ENCODE measurements at regions not wholly inside any gene's neighbourhood (a gene's known extent, or its start where the extent isn't known, plus 50 kb on each side); places are given as distances from the start of the nearest gene placed in this dataset.

GRCh38 chr22:49548356-49549202, 279.1 kb downstream of the BRD1 start:
- no peak for DNase-seq (ENCODE audit: low read depth)
- TF ChIP-seq, protein P1, sequence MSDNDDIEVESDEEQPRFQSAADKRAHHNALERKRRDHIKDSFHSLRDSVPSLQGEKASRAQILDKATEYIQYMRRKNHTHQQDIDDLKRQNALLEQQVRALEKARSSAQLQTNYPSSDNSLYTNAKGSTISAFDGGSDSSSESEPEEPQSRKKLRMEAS (IDR thresholded peaks at IDR 0.05; ENCODE audit: low read depth, low read length) = no peak
- TF ChIP-seq MYC (IDR thresholded peaks at IDR 0.05; ENCODE audit: low read depth, low read length) = no peak
- TF ChIP-seq POLR2A (IDR thresholded peaks at IDR 0.05; ENCODE audit: extremely low read depth, insufficient read length) = no peak
- TF ChIP-seq, protein P2, sequence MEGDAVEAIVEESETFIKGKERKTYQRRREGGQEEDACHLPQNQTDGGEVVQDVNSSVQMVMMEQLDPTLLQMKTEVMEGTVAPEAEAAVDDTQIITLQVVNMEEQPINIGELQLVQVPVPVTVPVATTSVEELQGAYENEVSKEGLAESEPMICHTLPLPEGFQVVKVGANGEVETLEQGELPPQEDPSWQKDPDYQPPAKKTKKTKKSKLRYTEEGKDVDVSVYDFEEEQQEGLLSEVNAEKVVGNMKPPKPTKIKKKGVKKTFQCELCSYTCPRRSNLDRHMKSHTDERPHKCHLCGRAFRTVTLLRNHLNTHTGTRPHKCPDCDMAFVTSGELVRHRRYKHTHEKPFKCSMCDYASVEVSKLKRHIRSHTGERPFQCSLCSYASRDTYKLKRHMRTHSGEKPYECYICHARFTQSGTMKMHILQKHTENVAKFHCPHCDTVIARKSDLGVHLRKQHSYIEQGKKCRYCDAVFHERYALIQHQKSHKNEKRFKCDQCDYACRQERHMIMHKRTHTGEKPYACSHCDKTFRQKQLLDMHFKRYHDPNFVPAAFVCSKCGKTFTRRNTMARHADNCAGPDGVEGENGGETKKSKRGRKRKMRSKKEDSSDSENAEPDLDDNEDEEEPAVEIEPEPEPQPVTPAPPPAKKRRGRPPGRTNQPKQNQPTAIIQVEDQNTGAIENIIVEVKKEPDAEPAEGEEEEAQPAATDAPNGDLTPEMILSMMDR (IDR thresholded peaks at IDR 0.05; ENCODE audit: low read depth, low read length) = peak; percentile 4
- H3K4me3 ChIP-seq (ENCODE audit: low read depth, low read length) = no peak overlapping the region

GRCh38 chr22:49547751-49548239, 279.9 kb downstream of the BRD1 start:
- DNase-seq (ENCODE audit: low read depth) = no peak
- H3K4me3 ChIP-seq (ENCODE audit: low read depth, low read length) = no peak overlapping the region
- TF ChIP-seq MYC (IDR thresholded peaks at IDR 0.05; ENCODE audit: low read depth, low read length) = no peak
- TF ChIP-seq, protein P2 (IDR thresholded peaks at IDR 0.05; ENCODE audit: low read depth, low read length) = no peak
- TF ChIP-seq POLR2A (IDR thresholded peaks at IDR 0.05; ENCODE audit: extremely low read depth, insufficient read length) = no peak
- TF ChIP-seq, protein P1 (IDR thresholded peaks at IDR 0.05; ENCODE audit: low read depth, low read length) = no peak

GRCh38 chr22:49546811-49547585, 280.7 kb downstream of the BRD1 start:
- no peak for DNase-seq (ENCODE audit: low read depth)
- H3K4me3 ChIP-seq (ENCODE audit: low read depth, low read length) = no peak overlapping the region
- TF ChIP-seq MYC (IDR thresholded peaks at IDR 0.05; ENCODE audit: low read depth, low read length) (no peak), POLR2A (IDR thresholded peaks at IDR 0.05; ENCODE audit: extremely low read depth, insufficient read length) (no peak)
- TF ChIP-seq, protein P2 (IDR thresholded peaks at IDR 0.05; ENCODE audit: low read depth, low read length) = no peak
- TF ChIP-seq, protein P1 (IDR thresholded peaks at IDR 0.05; ENCODE audit: low read depth, low read length) = no peak

- DNase-seq (ENCODE audit: low read depth) = no peak
- no peak overlapping the region for H3K4me3 ChIP-seq (ENCODE audit: low read depth, low read length)
- TF ChIP-seq POLR2A (IDR thresholded peaks at IDR 0.05; ENCODE audit: extremely low read depth, insufficient read length) = no peak
- TF ChIP-seq MYC (IDR thresholded peaks at IDR 0.05; ENCODE audit: low read depth, low read length) = no peak
- TF ChIP-seq, protein P1 (IDR thresholded peaks at IDR 0.05; ENCODE audit: low read depth, low read length) = no peak
- TF ChIP-seq, protein P2 (IDR thresholded peaks at IDR 0.05; ENCODE audit: low read depth, low read length) = no peak
Observed at GRCh38 chr22:49545606-49546005, 282.1 kb downstream of the BRD1 start.

DNA sequence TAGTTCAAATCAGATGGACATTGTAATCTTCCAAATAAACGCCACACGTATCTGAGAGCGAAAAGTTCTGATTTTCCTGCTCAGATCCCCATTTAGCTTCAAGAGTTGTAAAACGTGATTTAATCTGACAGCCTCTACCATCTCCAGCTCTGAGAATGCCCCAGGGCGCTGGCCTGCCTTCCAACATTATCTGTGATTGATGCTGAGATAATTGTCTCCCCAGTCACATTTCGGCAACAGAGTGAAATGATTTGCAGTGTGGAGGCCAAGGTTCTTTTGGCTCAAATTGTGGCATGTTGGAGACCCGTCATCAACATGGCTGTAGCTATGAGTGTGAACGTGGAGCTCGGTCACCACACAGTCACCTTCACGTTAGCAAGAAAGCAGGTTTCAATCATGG, 283.4 kb downstream of the BRD1 start:
- no peak for DNase-seq (ENCODE audit: low read depth)
- H3K4me3 ChIP-seq (ENCODE audit: low read depth, low read length) = no peak overlapping the region
- TF ChIP-seq, protein P1 (IDR thresholded peaks at IDR 0.05; ENCODE audit: low read depth, low read length) = no peak
- TF ChIP-seq, protein P2 (IDR thresholded peaks at IDR 0.05; ENCODE audit: low read depth, low read length) = no peak
- no peak for TF ChIP-seq POLR2A (IDR thresholded peaks at IDR 0.05; ENCODE audit: extremely low read depth, insufficient read length)
- no peak for TF ChIP-seq MYC (IDR thresholded peaks at IDR 0.05; ENCODE audit: low read depth, low read length)

Measured in NB4 (cell line).